GM21360 (cell line): ENCODE measurements at regions not wholly inside any gene's neighbourhood (a gene's known extent, or its start where the extent isn't known, plus 50 kb on each side); places are given as distances from the start of the nearest gene placed in this dataset.

Experiments used
- ATAC-seq: cut with Tn5 transposase; IDR thresholded peaks from one replicate; pipeline ENCODE4 v1.9.1; 2021; ENCODE audit warnings: mild to moderate bottlenecking, moderate library complexity; ENCODE audit not compliant: unreplicated experiment

GRCh38 chr5:117271656-117272055 lies 697.0 kb upstream of the SEMA6A start:
- no peak for ATAC-seq

- no peak for ATAC-seq
Observed at GRCh38 chr5:117266280-117266679, 691.7 kb upstream of the SEMA6A start.

GRCh38 chr5:117263231-117263630 lies 688.6 kb upstream of the SEMA6A start:
- ATAC-seq = no peak

- ATAC-seq = no peak
Observed at GRCh38 chr5:117262572-117263131, 688.0 kb upstream of the SEMA6A start.

GRCh38 chr5:117261948-117262571 lies 687.4 kb upstream of the SEMA6A start:
- no peak for ATAC-seq

- no peak for ATAC-seq
Observed at GRCh38 chr5:117255211-117256027, 680.8 kb upstream of the SEMA6A start.

- ATAC-seq = no peak
Observed at GRCh38 chr5:117252566-117252965, 677.9 kb upstream of the SEMA6A start.

GRCh38 chr5:117249086-117249815 lies 674.6 kb upstream of the SEMA6A start:
- ATAC-seq = no peak

- ATAC-seq = no peak
Observed at GRCh38 chr5:117246424-117246823, 671.8 kb upstream of the SEMA6A start.

- ATAC-seq = no peak
Observed at GRCh38 chr5:117245130-117245529, 670.5 kb upstream of the SEMA6A start.

- ATAC-seq = no peak
Observed at GRCh38 chr5:117242028-117242427, 667.4 kb upstream of the SEMA6A start.

- ATAC-seq = no peak
Observed at GRCh38 chr5:117236941-117237340, 662.3 kb upstream of the SEMA6A start.

GRCh38 chr5:117235786-117236185 lies 661.2 kb upstream of the SEMA6A start:
- ATAC-seq = no peak

- ATAC-seq = no peak
Observed at GRCh38 chr5:117230375-117230774, 655.8 kb upstream of the SEMA6A start.

GRCh38 chr5:117220730-117221129 lies 646.1 kb upstream of the SEMA6A start:
- ATAC-seq = no peak

GRCh38 chr5:117218789-117219188 lies 644.2 kb upstream of the SEMA6A start:
- ATAC-seq = no peak

GRCh38 chr5:117212866-117213265 lies 638.2 kb upstream of the SEMA6A start:
- no peak for ATAC-seq

GRCh38 chr5:117210796-117211195 lies 636.2 kb upstream of the SEMA6A start:
- ATAC-seq = no peak

GRCh38 chr5:117209479-117209878 lies 634.9 kb upstream of the SEMA6A start:
- no peak for ATAC-seq

GRCh38 chr5:117207088-117207668 lies 632.6 kb upstream of the SEMA6A start:
- no peak for ATAC-seq

GRCh38 chr5:117205894-117206293 lies 631.3 kb upstream of the SEMA6A start:
- no peak for ATAC-seq
